Endothelial cell of umbilical vein (primary cell): ENCODE measurements at regions not wholly inside any gene's neighbourhood (a gene's known extent, or its start where the extent isn't known, plus 50 kb on each side); places are given as distances from the start of the nearest gene placed in this dataset.

Experiments
- BruUV-seq: library from RNA; stranded (reverse); fragments of 400-500 nt; replicated peaks from 2 replicates; lab custom pipeline; 2021; lab: Mats Ljungman, UMichigan
- CTCF ChIA-PET: fragments of 300-600, 350-600 bp; sonication (Branson Sonifier 250); formaldehyde crosslinking; loops from one replicate; lab custom pipeline; 2021; ENCODE audit warnings: antibody characterized with exemption, inconsistent platforms; lab: Charles Lee
- POLR2A ChIA-PET: fragments of 300-600, 350-600 bp; sonication (Branson Sonifier 250); formaldehyde crosslinking; loops from one replicate; lab custom pipeline; 2021; ENCODE audit warnings: antibody characterized with exemption, inconsistent platforms; lab: Charles Lee
- DNase-seq: peaks from one replicate; pipeline ENCODE4 v3.0.0-alpha.2; 2011; ENCODE audit warnings: low read depth, low spot score
- FAIRE-seq: peaks from 2 replicates; lab custom pipeline; 2011; peaks lifted over from hg19 to GRCh38; lab: Jason Lieb, UNC
- H2AFZ ChIP-seq: 2 replicates; pipeline ENCODE4 v1.6.0; 2012; ENCODE audit warnings: low read depth, low read length, control low read depth, inconsistent platforms
- H3K27ac ChIP-seq: 2 replicates; pipeline ENCODE4 v1.5.1; 2011; ENCODE audit warnings: low read depth, mild to moderate bottlenecking, control low read depth, low read length, moderate library complexity; ENCODE audit not compliant: insufficient read depth
- H3K27me3 ChIP-seq, 2 experiments: 2 replicates each; pipeline versions ENCODE4 v1.6.0 to v1.6.1; 2011; ENCODE audit warnings: low read length in 2 of 2, mixed read lengths in 1 of 2; ENCODE audit not compliant: control insufficient read depth in 2 of 2, insufficient read depth in 2 of 2
- H3K36me3 ChIP-seq, 2 experiments: 2 replicates in 1 of 2; 3 replicates in 1 of 2; pipeline ENCODE4 v1.5.1; 2011; ENCODE audit warnings: low read length in 2 of 2, mild to moderate bottlenecking in 1 of 2, moderate library complexity in 1 of 2; ENCODE audit not compliant: control insufficient read depth in 2 of 2, insufficient read depth in 2 of 2; ENCODE audit errors: extremely low read depth in 1 of 2
- H3K4me1 ChIP-seq: 3 replicates; pipeline ENCODE4 v1.5.1; 2011; ENCODE audit warnings: mild to moderate bottlenecking, low read length; ENCODE audit not compliant: control insufficient read depth, insufficient read depth; ENCODE audit errors: extremely low read depth
- H3K4me2 ChIP-seq: 2 replicates; pipeline ENCODE4 v1.6.1; 2011; ENCODE audit warnings: low read length, control low read depth, mixed read lengths; ENCODE audit not compliant: insufficient read depth
- H3K4me3 ChIP-seq, 3 experiments: fragments of 200-600 bp in 1 of 3; sonication (generic), shearing (Covaris generic) in 1 of 3; replicated peaks in 1 of 3; 2 replicates each; pipeline ENCODE4 v1.5.1; 2011 to 2016; ENCODE audit warnings: control low read depth in 3 of 3, low read length in 3 of 3, mild to moderate bottlenecking in 2 of 3, inconsistent platforms in 1 of 3, low read depth in 1 of 3, moderate library complexity in 1 of 3; ENCODE audit not compliant: insufficient read depth in 1 of 3
- H3K79me2 ChIP-seq: 2 replicates; pipeline ENCODE4 v1.6.0; 2012; ENCODE audit warnings: low read length, inconsistent platforms; ENCODE audit not compliant: control insufficient read depth, insufficient read depth
- H3K9ac ChIP-seq: replicated peaks from 2 replicates; pipeline ENCODE3; 2011; ENCODE audit warnings: low read length, control low read depth; ENCODE audit not compliant: insufficient read depth; ENCODE audit errors: extremely low read depth
- H3K9me1 ChIP-seq: replicated peaks from 3 replicates; pipeline ENCODE4 v1.6.0; 2011; ENCODE audit warnings: mild to moderate bottlenecking, low read length; ENCODE audit not compliant: control insufficient read depth, insufficient read depth; ENCODE audit errors: extremely low read depth
- H3K9me3 ChIP-seq: replicated peaks from 2 replicates; pipeline ENCODE4 v1.5.1; 2012; ENCODE audit warnings: low read length, inconsistent platforms; ENCODE audit not compliant: control insufficient read depth, insufficient read depth
- H4K20me1 ChIP-seq: replicated peaks from 2 replicates; pipeline ENCODE3; 2011; ENCODE audit warnings: mild to moderate bottlenecking, low read length; ENCODE audit not compliant: control insufficient read depth, insufficient read depth; ENCODE audit errors: extremely low read depth
- CTCF ChIP-seq, 2 donors: IDR thresholded peaks; 1 replicate in 1 of 2; 2 replicates in 1 of 2; pipeline ENCODE4 v1.5.1; 2011; ENCODE audit warnings: low read length in 2 of 2, mild to moderate bottlenecking in 2 of 2, moderate library complexity in 2 of 2, control low read depth in 1 of 2, inconsistent platforms in 1 of 2, low read depth in 1 of 2; ENCODE audit not compliant: insufficient read depth in 1 of 2; ENCODE audit errors: extremely low read depth in 1 of 2
- EZH2 ChIP-seq: IDR thresholded peaks from 2 replicates; pipeline ENCODE4 v1.6.1; 2012; ENCODE audit warnings: borderline replicate concordance, low read depth, mild to moderate bottlenecking, moderate library complexity, low read length, inconsistent platforms; ENCODE audit not compliant: severe bottlenecking
- FOS ChIP-seq: IDR thresholded peaks from 2 replicates; pipeline ENCODE4 v1.6.1; 2011; ENCODE audit warnings: mild to moderate bottlenecking, low read length, moderate library complexity, borderline replicate concordance; ENCODE audit not compliant: insufficient read depth
- GATA2 ChIP-seq: IDR thresholded peaks from 2 replicates; pipeline ENCODE4 v1.7.0; 2011; ENCODE audit warnings: low read depth, mild to moderate bottlenecking, moderate library complexity, mixed read lengths, low read length; ENCODE audit not compliant: insufficient read length, insufficient read depth
- MAX ChIP-seq: IDR thresholded peaks from 2 replicates; pipeline ENCODE4 v1.6.1; 2011; ENCODE audit not compliant: insufficient read depth, insufficient read length
- MYC ChIP-seq: IDR thresholded peaks from one replicate; pipeline ENCODE4 v1.6.1; 2011; ENCODE audit warnings: mild to moderate bottlenecking, low read depth, low read length
- POLR2A ChIP-seq: IDR thresholded peaks from 2 replicates; pipeline ENCODE4 v1.6.1; 2012; ENCODE audit warnings: low read depth, mild to moderate bottlenecking, control low read depth, low read length
- POLR2AphosphoS5 ChIP-seq: IDR thresholded peaks from 2 replicates; pipeline ENCODE4 v1.6.1; 2012; ENCODE audit warnings: low read depth, mild to moderate bottlenecking, control low read depth, low read length, moderate library complexity; ENCODE audit not compliant: insufficient read depth
- dilution Hi-C: fragments of 300-500 bp; cut with MboI; formaldehyde crosslinking; loops from one replicate; pipeline ENCODE4 v1.15.0; 2019; ENCODE audit warnings: low sequenced_read_pairs; ENCODE audit not compliant: extremely low pct_ligation_motif_present
- intact Hi-C: fragments of 100-400 bp; cut with micrococcal nuclease; formaldehyde crosslinking; loops from one replicate; pipeline ENCODE4 v1.10.0; 2022

- H3K9ac ChIP-seq = no peak overlapping the region
- dilution Hi-C loops = no loop called here
- H3K9me1 ChIP-seq = no peaks in the 10 kb centered on the region
- H3K27ac ChIP-seq = no peak overlapping the region
- no peaks in the 10 kb centered on the region for H3K36me3 ChIP-seq
- TF ChIP-seq MYC (no peak), FOS (peak; percentile 33), GATA2 (peak; percentile 14)
- no peaks in the 10 kb centered on the region for H3K9me3 ChIP-seq
- intact Hi-C loops = no loop called here
- H3K4me1 ChIP-seq = no peaks in the 10 kb centered on the region
- FAIRE-seq (no peak), DNase-seq (peak; percentile 7)
- no peaks in the 10 kb centered on the region for H3K27me3 ChIP-seq
- no peak overlapping the region for H3K4me2 ChIP-seq
- H3K79me2 ChIP-seq = no peaks in the 10 kb centered on the region
- H4K20me1 ChIP-seq = no peaks in the 10 kb centered on the region
- no TSS peak for BruUV-seq
- no peak overlapping the region for H3K4me3 ChIP-seq
- CTCF ChIA-PET = interaction anchor here (1.0 to 1.6 kb wide), 2 partner anchors 10 to 15 kb away, joined by 3 to 5 read pairs; no protein-coding TSS in a partner anchor
- no peak overlapping the region for H2AFZ ChIP-seq
- POLR2A ChIA-PET = no interaction called here
Observed at GRCh38 chr6:121917834-121918559, 481.5 kb upstream of the HSF2 start.

GRCh38 chr6:121920616-121921015 is 478.8 kb upstream of the HSF2 start:
- dilution Hi-C loops (no loop called here), intact Hi-C loops (no loop called here)
- H3K27me3 ChIP-seq = no peaks in the 10 kb centered on the region
- TF ChIP-seq GATA2 (no peak), MAX (no peak), POLR2AphosphoS5 (no peak), CTCF (IDR thresholded peaks at IDR 0.05; ENCODE audit: extremely low read depth in 1 of 2, insufficient read depth in 1 of 2, low read depth in 1 of 2, low read length in 2 of 2) (no peak), POLR2A (no peak), EZH2 (no peak), MYC (no peak)
- DNase-seq (no peak), FAIRE-seq (no peak)
- H3K9me3 ChIP-seq = no peaks in the 10 kb centered on the region
- H3K4me1 ChIP-seq = no peaks in the 10 kb centered on the region
- no peak overlapping the region for H2AFZ ChIP-seq
- H3K27ac ChIP-seq = no peak overlapping the region
- BruUV-seq = no TSS peak
- CTCF ChIA-PET = interaction anchor here (1.0 to 1.1 kb wide), 2 partner anchors 19 to 490 kb away, joined by 3 read pairs; no protein-coding TSS in a partner anchor
- no peaks in the 10 kb centered on the region for H4K20me1 ChIP-seq
- no peaks in the 10 kb centered on the region for H3K9me1 ChIP-seq
- no peak overlapping the region for H3K4me2 ChIP-seq
- H3K36me3 ChIP-seq = no peaks in the 10 kb centered on the region
- no peaks in the 10 kb centered on the region for H3K79me2 ChIP-seq
- no peak overlapping the region for H3K9ac ChIP-seq
- no peak overlapping the region for H3K4me3 ChIP-seq
- POLR2A ChIA-PET = no interaction called here
